ENCODE measurements at regions not wholly inside any gene's neighbourhood (a gene's known extent, or its start where the extent isn't known, plus 50 kb on each side); places are given as distances from the start of the nearest gene placed in this dataset.

- no peak for DNase-seq
- in situ Hi-C loops (cut with HindIII; ENCODE audit: low pct_ligation_motif_present, low pct_unique_long_range_greater_than_20kb, low sequenced_read_pairs) = no loop called here
Observed at GRCh38 chr2:15700131-15700530, 108.5 kb downstream of the DDX1 start.

DNA sequence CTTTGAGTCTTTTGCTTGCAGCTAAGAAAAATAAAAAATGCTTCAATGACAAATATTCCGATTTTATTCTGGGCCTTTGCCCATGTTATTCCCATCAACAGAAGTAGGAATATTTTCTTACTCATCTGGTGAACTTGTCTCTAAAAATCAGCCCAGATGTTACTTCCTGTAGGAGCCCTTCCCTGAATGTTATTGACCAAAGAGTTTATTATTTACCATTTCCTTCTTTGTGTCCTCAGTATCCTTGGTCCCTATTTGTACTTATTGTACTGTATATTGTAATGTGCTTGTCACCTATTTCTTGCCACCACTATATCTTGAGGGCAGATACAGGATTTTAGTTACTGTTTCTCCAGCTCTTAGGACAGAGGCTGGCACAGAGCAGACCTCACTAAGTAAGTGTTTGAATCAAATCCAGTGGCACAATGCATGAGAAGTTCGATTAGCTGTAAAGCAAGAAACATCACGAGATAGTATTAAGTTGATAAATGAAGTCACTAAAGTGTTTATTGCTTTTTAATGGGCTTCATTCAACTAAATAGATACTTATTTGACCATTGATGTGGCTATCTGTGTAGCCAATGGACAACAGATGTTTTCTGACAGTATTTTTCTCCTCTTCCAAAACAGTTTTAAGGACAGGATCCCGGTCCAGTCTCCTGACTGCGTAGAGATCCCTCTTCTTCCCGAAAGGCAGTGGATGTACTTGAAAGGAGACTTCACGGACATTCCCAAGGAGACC lies 109.1 kb downstream of the DDX1 start:
- no peak for DNase-seq
- in situ Hi-C loops (cut with HindIII; ENCODE audit: low pct_ligation_motif_present, low pct_unique_long_range_greater_than_20kb, low sequenced_read_pairs) = no loop called here

- no peak for DNase-seq
- in situ Hi-C loops (cut with HindIII; ENCODE audit: low pct_ligation_motif_present, low pct_unique_long_range_greater_than_20kb, low sequenced_read_pairs) = no loop called here
Observed at GRCh38 chr2:15701341-15701907, 109.8 kb downstream of the DDX1 start.

DNA sequence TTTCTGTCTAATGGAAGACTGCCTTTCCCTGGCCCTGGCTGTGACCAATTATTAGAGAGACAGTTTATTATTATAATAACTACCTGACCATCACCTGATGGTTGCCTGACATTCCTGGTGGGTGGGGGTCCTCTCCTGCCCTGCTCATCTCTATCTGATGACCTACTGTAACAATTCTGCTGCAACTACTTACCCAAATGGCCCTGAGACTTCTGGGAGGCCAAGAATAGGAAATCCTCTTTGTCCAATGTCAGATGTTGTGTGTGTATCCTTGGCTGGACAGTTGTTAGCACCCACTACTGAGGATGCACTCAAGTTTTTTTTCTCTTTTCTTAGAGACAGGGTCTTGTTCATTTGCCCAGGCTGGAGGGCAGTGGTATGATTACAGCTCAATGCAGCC lies 110.3 kb downstream of the DDX1 start:
- DNase-seq = no peak
- in situ Hi-C loops (cut with HindIII; ENCODE audit: low pct_ligation_motif_present, low pct_unique_long_range_greater_than_20kb, low sequenced_read_pairs) = no loop called here

- in situ Hi-C loops (cut with HindIII; ENCODE audit: low pct_ligation_motif_present, low pct_unique_long_range_greater_than_20kb, low sequenced_read_pairs) = no loop called here
- no peak for DNase-seq
Observed at GRCh38 chr2:15702452-15702851, 110.8 kb downstream of the DDX1 start.

GRCh38 chr2:15703365-15703869 lies 111.7 kb downstream of the DDX1 start:
- in situ Hi-C loops (cut with HindIII; ENCODE audit: low pct_ligation_motif_present, low pct_unique_long_range_greater_than_20kb, low sequenced_read_pairs) = no loop called here
- DNase-seq = no peak

DNA sequence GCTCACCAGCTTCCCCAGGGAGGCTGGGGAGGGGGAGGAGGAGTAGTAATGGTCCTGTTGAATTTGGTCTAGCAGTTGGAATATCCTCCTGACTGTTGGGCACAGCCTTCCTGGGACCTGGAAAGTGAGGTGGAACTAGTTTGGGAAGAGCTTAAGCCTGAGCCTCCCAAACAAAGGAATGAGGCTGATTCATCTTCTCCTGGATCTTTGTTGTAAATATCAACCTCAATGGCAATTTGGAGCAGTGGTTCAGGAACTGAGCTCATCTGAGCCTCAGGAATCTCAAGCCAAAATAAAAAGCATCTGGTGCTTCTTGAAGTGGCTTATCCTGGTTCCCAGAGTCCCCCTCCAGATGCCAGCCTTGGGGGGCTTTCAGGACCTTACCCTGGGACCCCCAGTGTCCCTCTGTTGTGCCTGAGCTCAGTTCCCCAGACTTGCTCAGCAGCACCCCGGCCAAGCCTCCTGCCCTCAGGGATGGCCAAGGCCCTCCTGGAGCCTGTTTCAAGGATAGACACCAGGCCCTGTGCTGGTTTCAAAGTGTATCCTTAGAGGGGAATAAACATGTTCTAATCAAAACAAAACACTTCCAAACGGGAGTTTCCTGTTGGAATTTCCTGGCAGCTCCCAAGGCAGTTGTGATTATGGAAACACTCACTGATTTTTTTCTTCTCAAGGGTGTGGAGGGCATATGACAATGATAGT lies 112.6 kb downstream of the DDX1 start:
- in situ Hi-C loops (cut with HindIII; ENCODE audit: low pct_ligation_motif_present, low pct_unique_long_range_greater_than_20kb, low sequenced_read_pairs) = no loop called here

GRCh38 chr2:15704788-15705115 lies 113.1 kb downstream of the DDX1 start:
- in situ Hi-C loops (cut with HindIII; ENCODE audit: low pct_ligation_motif_present, low pct_unique_long_range_greater_than_20kb, low sequenced_read_pairs) = no loop called here
- DNase-seq = no peak

More for the DNA sequence above, 112.6 kb downstream of the DDX1 start:
- DNase-seq = no peak

- no peak for DNase-seq
- in situ Hi-C loops (cut with HindIII; ENCODE audit: low pct_ligation_motif_present, low pct_unique_long_range_greater_than_20kb, low sequenced_read_pairs) = no loop called here
Observed at GRCh38 chr2:15705310-15705709, 113.6 kb downstream of the DDX1 start.

DNA sequence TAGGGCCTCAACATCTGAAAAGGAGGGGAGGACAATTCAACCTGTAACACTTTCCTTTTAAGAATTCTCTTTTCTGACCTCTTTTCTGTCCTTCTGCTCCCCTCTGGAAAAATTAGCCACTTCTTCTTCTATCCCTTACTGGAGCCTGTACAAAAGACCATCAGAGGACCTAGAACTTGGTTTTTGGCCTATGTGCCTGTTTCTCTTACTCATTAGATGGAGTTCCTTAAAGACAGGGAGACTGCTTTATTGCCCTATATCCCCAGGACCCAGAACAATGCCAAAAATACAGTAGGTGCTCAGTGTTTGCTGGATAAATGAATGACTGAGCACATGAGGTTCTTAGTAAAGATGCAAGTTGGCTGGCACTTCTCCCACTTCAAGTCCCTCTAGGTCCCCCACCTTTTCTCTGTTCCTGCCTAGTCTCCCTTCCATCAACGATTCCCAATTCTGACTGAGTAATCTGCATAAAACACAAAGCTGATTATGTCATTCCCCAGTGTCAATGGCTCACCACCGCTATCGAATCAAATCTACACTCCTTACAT lies 114.2 kb downstream of the DDX1 start:
- no peak for DNase-seq
- in situ Hi-C loops (cut with HindIII; ENCODE audit: low pct_ligation_motif_present, low pct_unique_long_range_greater_than_20kb, low sequenced_read_pairs) = no loop called here

DNA sequence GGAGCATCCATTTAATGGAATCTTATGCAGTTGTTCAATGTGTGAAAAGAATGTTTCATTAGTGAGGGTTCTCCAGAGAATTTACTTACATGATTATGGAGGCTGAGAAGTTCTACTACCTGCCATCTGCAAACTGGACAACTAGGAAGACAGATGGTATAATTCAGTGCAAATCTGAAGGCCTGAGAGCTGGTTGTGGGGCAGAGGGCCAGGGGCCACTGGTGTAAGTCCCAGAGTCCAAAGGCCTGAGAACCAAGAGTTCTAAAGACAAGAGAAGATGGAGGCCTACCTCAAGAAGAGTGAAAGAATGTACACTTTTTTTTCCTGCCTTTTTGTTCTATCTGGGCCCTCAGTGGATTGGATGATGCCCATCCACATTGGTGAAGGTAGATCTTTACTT lies 114.8 kb downstream of the DDX1 start:
- no peak for DNase-seq
- in situ Hi-C loops (cut with HindIII; ENCODE audit: low pct_ligation_motif_present, low pct_unique_long_range_greater_than_20kb, low sequenced_read_pairs) = no loop called here

GRCh38 chr2:15706986-15707632 lies 115.4 kb downstream of the DDX1 start:
- in situ Hi-C loops (cut with HindIII; ENCODE audit: low pct_ligation_motif_present, low pct_unique_long_range_greater_than_20kb, low sequenced_read_pairs) = no loop called here
- no peak for DNase-seq

DNA sequence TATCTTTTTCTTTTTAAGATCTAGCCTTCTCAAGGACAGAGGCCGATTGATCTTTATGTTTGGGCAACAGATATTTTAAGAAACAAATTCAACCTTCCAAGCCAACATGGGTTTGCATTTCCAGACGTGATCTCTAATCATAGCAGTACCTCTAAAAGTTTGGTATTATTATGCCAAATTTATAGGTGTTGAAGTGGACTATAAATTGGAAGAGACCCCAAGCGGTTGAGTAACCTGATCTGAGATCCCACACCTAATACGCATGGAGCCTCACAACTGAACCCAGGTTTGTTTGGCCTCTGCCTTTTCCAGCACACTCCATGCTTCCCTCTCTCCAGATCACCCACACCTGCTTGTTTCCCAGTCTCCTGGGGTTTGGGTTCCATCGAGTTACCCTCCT lies 116.5 kb downstream of the DDX1 start:
- DNase-seq = no peak
- in situ Hi-C loops (cut with HindIII; ENCODE audit: low pct_ligation_motif_present, low pct_unique_long_range_greater_than_20kb, low sequenced_read_pairs) = no loop called here

GRCh38 chr2:15708865-15709820 lies 117.5 kb downstream of the DDX1 start:
- in situ Hi-C loops (cut with HindIII; ENCODE audit: low pct_ligation_motif_present, low pct_unique_long_range_greater_than_20kb, low sequenced_read_pairs) = no loop called here
- no peak for DNase-seq

DNA sequence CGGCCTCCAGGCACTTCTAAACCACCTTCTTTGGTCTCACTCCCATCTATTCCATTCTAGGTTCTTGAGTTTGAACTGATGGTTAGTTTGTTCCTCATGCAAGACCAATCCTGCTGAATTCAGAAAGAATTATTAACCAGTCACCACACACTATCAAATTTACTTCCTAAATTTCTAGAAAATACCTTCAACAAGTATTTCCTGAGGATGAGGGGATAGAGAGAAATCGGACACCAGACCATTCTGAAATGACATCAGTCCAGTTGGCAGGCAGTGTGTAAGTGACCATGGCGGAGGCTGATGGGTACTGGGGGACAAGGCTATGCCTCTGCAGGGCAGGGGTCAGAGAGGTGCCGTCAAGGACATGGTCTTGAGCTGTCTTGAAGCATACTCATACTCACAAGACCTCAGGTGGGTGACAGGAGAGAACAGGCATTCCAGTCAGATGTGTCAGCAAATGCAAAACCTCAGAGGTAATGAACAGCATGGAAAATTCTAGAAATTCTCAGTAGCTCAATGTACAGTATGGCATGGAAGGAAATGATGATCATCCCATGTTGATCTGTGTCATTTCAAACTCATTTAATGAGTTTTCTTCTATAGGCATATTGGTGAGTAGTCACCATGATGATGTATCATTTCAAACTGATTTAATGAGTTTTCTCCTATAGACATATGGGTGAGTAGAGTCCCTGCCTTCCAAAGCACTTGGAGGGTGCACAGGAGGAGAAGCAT lies 119.6 kb downstream of the DDX1 start:
- DNase-seq = no peak
- in situ Hi-C loops (cut with HindIII; ENCODE audit: low pct_ligation_motif_present, low pct_unique_long_range_greater_than_20kb, low sequenced_read_pairs) = no loop called here

DNA sequence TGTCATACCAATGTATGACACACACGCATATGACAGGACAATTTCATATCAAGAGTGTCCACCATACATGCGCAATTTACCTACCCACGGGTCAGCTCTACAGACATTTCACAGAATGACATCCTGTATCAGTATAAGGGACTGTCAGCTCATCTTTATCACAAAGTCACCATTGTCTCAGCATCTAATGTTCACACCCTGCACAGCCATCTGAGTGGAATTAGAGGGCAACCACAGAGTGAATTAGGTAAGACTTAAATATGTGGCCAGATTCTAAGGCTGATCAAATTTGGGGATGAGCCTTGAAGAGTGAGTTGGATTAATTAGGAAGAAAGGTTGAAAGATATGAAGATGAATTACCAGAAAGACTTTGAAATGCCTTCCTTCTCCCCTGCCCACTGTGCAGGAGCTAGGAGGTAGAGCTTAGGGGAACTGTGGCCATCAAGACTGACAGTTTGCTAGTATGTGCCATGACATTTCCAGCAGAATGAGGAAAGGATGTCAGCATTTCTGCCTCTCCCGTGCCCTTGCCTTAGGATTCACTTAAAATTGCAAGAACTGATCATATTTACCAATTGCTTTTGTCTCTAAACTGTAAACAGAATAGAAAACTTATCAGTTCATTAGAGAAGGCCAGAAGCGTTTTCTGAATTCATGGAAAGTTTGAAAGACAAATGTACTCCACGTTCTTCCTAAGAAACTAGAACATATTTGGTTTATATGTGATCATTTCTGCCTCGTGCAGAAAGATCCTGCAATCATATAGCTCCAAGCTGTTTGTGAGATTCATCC lies 121.1 kb downstream of the DDX1 start:
- in situ Hi-C loops (cut with HindIII; ENCODE audit: low pct_ligation_motif_present, low pct_unique_long_range_greater_than_20kb, low sequenced_read_pairs) = no loop called here
- DNase-seq = no peak

DNA sequence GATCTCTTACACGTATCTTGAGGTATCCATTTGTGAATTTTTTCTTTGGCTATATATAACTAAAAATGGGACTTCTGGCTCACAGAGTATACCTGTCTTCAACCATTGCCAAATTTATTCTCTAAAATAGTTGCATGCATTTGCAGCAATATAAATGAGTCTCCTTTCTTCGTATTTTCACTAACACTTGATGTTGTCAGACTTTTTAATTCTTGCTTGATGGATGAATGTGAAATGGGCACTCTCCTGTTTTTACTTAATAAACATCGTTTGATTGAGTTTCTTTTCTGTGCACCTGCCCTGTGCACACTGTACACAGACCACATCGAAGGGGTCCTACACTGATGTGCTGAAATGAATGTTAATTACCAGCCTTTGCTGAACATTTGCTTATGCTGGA lies 121.8 kb downstream of the DDX1 start:
- in situ Hi-C loops (cut with HindIII; ENCODE audit: low pct_ligation_motif_present, low pct_unique_long_range_greater_than_20kb, low sequenced_read_pairs) = no loop called here
- DNase-seq = no peak
